Omental fat pad (tissue), 3 donors: ENCODE measurements at regions not wholly inside any gene's neighbourhood (a gene's known extent, or its start where the extent isn't known, plus 50 kb on each side); places are given as distances from the start of the nearest gene placed in this dataset.

Source experiments
- ATAC-seq: fragments of 150-250 bp; one replicate; pipeline ENCODE4 v1.9.1; 2016; ENCODE audit warnings: mild to moderate bottlenecking, moderate library complexity; ENCODE audit not compliant: low FRiP score
- DNase-seq: peaks from one replicate; pipeline ENCODE4 v3.0.0-alpha.2; 2019; ENCODE audit warnings: low spot score
- TF ChIP-seq, protein P1 (sequence below), 3 donors: fragments of 450-650 bp; IDR thresholded peaks; one replicate each; pipeline ENCODE4 v1.5.1; 2016 to 2017; ENCODE audit warnings: antibody characterized with exemption in 3 of 3, mild to moderate bottlenecking in 3 of 3, moderate library complexity in 2 of 3

DNA sequence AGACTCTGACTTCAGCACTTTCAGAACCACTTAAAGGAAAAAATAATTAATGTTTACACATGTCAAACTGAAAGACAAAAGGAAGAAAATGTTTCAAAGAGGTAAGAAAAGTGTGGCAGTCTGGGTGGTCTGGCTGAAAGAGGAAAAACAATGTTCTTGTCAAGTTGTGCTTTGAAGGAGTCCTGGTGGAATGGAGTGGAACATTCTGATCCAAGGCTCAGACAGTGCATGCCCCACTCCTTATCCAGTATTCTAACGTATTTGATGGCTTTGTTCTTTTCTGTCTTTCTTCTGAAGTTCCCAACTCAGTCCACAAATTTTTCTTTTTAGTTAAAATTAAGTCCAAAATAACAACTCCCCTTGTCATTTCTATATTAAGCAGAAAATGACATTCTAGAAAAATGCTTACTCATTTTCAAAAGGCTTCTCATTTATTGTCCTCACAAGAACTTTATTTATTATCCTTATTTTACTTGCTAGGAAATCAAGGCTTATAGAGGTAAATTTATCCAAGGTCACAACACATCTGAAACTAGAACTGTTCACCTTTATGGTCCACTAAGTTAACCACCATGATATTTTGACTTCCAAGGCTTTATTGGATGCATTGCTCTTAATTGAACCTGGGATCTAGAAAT lies 121.7 kb upstream of the NAP1L1 start:
- ATAC-seq, result no peak
- no peak for DNase-seq
- TF ChIP-seq, protein P1, sequence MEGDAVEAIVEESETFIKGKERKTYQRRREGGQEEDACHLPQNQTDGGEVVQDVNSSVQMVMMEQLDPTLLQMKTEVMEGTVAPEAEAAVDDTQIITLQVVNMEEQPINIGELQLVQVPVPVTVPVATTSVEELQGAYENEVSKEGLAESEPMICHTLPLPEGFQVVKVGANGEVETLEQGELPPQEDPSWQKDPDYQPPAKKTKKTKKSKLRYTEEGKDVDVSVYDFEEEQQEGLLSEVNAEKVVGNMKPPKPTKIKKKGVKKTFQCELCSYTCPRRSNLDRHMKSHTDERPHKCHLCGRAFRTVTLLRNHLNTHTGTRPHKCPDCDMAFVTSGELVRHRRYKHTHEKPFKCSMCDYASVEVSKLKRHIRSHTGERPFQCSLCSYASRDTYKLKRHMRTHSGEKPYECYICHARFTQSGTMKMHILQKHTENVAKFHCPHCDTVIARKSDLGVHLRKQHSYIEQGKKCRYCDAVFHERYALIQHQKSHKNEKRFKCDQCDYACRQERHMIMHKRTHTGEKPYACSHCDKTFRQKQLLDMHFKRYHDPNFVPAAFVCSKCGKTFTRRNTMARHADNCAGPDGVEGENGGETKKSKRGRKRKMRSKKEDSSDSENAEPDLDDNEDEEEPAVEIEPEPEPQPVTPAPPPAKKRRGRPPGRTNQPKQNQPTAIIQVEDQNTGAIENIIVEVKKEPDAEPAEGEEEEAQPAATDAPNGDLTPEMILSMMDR (IDR thresholded peaks at IDR 0.05), result no peak

DNA sequence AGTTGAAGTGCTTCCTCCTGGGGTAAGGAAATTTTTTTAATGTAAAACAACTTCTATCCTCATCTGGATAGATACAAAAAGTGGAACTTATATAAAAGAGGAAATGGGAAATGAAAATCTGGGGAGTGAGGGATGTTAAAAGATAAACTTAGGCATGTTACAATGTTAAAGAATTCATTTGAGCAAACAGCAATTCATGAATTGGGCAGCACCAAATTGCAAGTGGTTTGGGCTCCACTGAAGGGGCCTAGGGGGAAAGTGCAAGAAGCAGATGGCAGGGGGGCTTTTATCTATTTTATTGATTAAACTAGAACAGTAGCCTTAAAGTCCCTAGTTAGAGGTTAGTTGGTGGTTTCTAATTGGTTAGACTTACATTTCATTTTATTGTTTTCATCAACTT lies 118.1 kb upstream of the NAP1L1 start:
- TF ChIP-seq, protein P1 (IDR thresholded peaks at IDR 0.05), result no peak
- ATAC-seq (no peak), DNase-seq (no peak)

DNA sequence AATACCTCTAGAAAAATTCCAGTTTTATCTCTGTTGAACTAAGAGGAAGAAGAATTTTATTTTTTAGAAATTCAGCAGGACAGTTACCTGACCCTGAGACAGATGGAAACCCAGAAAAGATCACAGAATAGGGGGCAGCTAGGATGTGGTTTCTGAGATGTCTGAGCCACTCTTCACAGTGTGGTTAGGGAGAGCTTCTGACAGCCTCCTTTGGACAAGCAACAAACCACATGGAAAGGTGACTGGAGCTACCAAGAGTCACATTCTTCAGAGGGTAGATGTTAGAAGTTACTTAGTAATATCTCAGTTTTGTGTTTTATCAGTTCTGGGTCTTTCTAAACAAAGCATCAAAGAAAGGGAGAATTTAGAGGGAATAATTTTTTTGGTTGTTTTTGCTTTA lies 117.3 kb upstream of the NAP1L1 start:
- DNase-seq (no peak), ATAC-seq (no peak)
- TF ChIP-seq, protein P1 (IDR thresholded peaks at IDR 0.05), result no peak

DNA sequence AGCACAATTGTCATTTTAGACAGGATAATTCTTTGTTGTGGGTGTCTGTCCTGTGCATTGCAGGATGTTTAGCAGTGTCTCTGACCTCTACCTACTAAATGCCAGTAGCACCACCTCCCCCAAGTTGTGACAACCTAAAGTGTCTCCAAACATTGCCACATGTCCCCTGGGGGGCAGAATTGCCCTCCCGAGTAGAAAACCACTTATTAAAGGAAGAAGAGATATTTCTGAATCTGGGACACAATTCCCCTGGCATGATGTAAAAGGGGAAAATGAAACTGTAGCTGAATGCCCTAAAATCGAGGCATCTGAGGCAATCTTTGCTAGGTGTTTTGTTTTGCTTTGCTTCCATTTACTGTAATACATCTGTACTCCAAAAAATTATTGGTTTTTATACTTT lies 116.8 kb upstream of the NAP1L1 start:
- DNase-seq (no peak), ATAC-seq (no peak)
- TF ChIP-seq, protein P1 (IDR thresholded peaks at IDR 0.05), result no peak

DNA sequence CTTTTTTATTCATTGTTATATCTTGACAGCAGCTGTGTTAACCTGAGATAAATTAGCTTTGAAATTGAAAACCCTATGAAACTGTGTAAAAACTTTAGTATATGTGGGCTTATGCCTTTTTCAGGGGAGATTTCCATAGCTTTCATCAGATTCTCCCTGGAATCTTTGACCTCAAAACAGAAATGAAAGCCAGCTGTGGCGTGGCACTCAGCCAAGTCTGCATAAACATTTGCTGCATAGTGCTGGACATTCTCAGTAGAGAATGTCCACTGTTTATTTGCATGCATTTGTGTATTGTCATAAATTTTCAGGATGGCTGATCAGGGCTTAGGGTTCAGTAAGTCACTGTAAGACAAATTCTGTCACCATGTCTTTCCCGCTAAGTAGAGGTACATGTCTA lies 115.3 kb upstream of the NAP1L1 start:
- TF ChIP-seq, protein P1 (IDR thresholded peaks at IDR 0.05), result no peak
- ATAC-seq, result no peak
- DNase-seq, result no peak

DNA sequence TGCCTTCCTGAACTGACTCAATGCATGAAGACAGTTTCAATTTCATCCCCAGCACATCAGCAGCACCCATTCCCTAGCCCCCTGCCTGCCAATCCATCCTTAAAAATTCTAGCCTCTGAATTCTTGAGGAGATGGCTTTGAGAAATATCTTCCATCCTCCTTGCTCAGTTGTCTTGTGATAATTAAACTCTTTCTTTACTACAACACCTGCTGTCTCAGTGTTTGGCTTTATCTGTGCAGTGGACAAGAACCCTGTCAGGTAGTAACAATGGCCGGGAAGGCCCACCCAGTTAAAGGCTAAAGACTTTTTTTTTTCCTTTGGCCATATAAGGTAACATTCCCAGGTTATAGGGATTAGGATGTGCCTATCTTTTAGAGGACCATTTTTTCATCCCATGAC lies 114.4 kb upstream of the NAP1L1 start:
- TF ChIP-seq, protein P1 (IDR thresholded peaks at IDR 0.05), result no peak

DNA sequence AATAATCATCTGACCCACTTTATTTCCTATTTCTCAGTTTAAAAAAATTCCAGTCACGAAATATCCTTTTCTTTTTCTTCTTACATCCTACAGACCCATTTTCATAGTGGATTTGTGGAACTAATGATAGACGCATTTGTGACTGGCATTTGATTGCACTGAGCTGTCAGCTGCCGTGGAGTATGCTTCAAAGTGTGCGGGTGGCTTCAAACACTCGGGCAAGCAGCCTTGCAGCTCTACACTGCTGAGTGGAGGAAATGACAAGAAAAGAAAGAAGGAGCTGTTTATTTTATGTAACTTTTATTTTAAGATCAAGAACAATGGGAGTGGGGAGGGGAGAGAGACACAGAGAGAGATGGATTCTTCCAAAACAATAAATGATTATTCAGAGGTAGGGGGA lies 112.8 kb upstream of the NAP1L1 start:
- ATAC-seq, result no peak

More for the DNA sequence above, 114.4 kb upstream of the NAP1L1 start:
- no peak for DNase-seq
- ATAC-seq, result no peak

More for the DNA sequence above, 112.8 kb upstream of the NAP1L1 start:
- DNase-seq, result no peak
- TF ChIP-seq, protein P1 (IDR thresholded peaks at IDR 0.05), result no peak
